CD4-positive, alpha-beta T cell treated with Interleukin-17A for 1 hour (primary cell): ENCODE measurements at regions not wholly inside any gene's neighbourhood (a gene's known extent, or its start where the extent isn't known, plus 50 kb on each side); places are given as distances from the start of the nearest gene placed in this dataset.

Source experiments
- DNase-seq: peaks from one replicate; pipeline ENCODE4 v3.0.0-alpha.2; 2020

DNA sequence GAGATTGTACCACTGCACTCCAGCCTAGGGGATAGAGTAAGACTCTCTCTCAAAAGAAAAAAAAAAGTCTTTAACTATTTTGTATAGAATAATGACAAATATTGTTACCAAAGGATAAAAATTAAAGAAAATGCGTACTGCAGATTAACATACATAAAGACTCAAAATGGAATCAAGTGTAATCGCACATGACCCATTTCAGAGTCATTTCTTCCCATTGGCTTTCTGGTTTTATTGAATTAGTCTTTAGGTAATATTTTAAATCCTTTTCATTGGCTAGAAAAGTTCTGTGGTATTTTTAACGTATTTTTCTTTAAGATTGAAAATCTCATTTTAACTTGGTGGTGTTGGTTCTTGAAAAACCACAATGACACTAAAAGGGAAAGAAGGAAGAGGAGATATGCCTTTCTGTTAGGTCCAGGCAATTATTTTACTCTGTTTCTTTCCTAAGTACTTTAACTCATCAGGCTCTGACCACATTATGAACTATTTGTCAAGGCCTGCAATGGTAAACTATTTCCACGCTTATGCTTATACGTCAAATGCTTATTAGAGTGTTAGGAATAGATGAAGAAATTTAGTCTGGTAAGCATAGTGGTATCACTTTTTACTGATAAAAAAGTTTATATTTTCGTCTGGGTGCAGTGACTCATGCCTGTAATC, 52.3 kb downstream of the PLEKHG1 start:
- DNase-seq = no peak

DNA sequence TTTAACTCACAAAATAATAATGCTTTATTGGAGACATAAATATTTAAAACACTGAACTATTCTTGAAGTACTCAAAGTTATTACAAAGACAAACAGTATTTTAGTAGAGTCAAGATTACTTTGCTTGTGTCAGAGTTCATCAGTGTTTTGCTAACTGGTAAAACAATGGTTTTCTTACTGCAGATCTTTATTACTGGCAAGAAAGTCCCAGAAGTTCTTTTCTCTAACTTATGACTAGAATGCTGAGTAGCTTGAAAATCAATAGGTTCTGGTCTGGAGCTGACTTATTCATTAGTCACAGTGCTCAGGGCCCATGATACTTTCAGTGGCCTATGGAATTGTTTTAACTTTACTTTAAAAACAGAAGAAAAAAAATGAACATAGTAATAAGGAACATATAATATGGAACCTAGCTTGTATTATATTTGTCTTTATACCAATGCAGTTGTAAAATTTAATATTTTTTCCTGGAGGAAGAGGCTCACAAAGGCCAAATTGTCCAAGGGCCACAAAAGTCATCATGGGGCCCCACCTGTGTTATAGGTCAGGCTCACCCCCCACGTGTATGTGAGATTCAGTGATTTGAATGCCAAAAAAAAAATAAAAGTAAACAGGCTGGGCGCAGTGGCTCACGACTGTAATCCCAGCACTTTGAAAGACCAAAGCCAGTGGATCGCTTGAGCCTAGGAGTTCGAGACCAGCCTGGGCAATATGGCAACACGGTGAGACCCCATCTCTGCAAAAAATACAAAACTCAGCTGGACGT, 53.3 kb downstream of the PLEKHG1 start:
- DNase-seq = no peak

DNA sequence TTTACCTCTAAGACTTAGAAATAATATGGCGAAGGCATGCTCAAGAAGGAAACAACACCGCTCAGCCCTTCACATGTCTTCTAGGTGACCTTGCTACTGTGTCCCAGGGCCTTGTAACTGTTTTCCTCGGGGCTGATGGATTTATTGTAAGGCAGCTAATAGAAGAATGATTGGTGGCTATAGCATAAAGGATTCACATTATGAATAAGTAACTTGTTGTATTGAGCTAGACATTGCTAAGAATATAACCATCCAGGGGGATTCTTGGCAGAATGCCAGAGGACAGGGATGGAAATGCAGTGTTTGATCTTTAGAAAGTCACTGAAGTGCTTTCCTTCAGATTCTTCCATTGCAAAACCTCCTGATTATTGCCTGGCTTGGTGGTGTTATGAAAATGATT, 54.9 kb downstream of the PLEKHG1 start:
- no peak for DNase-seq

DNA sequence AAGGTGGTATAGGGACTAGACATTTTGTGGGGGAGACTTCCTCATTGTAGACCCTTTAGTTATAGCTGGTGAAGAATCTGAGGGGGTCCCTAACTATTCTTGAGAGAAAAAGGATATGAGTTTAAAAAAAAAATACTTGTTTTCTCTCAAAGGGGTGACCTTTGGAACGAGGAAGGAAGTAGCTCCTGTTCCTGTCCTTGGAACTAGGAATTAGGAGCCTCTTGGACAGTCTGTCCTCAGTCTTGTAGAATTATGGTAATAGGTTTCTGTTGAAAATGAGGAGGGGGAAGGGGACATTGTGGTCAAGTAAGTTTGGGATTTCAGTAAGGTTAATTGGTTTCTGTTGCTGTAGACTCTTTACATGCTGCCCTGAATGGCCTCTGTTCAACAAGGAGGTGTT, 56.5 kb downstream of the PLEKHG1 start:
- no peak for DNase-seq

DNA sequence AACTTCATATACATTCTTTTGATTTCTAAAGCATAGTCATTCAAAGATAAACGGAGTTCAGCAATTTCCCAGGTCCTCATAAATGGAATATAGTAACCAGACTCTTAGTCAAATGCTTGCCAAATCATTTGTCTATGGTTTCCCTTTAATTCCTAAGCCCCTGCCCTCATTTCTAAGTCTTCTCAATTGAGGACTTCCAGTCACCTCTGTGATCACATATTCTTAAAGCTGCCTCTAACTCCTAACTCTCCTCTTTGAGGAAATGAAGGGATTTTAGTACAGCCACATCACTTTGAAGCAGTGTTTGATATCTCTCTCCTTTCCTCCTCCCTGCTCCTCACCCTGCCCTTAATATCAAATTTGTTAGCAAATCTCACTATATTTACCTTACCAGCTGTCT, 58.7 kb downstream of the PLEKHG1 start:
- no peak for DNase-seq

DNA sequence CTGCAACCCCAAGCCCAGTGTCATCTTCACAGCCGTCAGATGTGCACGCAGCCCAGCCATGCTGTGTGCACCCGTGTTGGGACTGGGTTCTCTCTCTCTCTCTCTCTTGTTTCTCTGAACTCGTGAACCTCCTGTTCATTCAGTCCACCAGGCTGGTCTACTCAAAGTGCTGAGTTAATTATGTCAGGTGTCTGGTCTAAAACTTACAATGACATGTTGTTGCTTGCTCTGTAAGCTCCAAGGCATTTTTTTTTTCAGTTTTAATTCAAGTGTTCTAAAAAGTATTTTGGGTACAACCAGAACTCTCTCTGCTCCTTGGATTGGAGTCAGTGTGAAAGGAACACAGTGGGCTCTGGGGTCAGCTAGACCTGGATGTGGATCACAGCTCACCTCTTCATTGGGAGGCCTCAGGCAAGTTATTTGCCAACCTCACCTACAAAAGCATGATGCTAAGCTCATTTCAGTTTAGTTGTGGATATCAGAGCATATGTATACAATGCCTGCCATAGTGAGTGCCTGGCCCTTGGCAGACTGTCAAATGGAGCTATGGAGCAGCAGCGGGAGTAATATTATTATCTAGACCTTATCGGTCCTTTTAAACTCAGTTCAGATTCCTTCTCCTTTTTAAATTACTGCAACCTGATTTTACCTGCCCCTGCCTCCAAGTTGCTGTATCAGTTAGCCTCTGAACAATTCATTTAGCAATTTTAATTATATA, 59.5 kb downstream of the PLEKHG1 start:
- DNase-seq = no peak

DNA sequence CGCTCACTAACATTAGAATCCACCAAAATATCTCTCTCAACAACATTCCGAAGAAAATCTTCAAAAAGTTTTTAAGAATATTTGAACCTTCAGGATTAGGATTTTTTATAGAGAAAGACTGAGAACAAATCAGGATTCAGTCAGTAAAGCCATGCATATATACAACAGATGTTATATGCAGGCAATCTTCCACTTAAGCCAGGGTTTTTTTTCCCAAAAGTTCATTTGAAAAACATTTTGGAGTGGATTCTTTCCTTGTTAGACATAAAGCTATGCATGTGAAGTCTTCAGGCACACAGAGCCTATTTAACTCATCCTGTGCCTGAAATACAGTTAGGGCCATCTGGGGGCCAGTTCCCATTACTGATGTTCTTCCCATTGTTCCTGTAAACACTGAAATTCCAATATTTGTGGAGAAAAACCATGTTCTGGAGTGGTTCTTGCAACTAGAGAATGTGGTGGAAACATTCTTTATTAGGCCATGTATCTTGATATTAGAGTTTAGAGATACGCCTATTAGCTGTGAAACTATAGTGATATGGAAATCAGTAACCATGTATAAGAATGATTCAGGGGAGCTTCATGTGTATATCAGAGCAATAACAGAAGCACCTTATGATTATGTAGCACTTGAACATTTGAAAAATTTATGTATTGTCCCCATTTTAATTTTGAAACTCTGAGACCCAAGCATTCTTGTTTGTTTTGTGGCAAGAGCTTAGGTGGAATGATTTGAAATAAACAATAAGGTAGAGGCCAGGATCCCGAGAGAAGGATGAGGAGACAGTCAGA, 61.7 kb downstream of the PLEKHG1 start:
- DNase-seq = no peak

DNA sequence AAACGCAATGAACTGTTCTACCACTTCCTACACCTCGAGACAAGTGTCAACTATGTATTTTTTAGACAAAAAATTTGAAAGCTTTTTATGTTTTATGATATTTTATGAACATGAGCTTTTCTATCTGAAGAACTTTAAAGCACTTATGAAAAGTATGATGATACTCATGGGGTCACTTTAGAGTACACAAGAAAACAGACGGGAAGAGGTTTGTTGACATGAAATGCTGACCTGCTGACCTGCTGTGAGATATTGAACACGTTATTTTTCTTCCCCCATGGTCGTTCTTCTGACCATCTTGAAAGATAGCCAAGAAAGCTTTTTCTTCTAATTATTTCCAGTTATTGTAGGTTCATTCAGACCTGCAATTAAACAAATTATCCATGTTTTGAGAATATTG, 63.1 kb downstream of the PLEKHG1 start:
- DNase-seq = no peak

DNA sequence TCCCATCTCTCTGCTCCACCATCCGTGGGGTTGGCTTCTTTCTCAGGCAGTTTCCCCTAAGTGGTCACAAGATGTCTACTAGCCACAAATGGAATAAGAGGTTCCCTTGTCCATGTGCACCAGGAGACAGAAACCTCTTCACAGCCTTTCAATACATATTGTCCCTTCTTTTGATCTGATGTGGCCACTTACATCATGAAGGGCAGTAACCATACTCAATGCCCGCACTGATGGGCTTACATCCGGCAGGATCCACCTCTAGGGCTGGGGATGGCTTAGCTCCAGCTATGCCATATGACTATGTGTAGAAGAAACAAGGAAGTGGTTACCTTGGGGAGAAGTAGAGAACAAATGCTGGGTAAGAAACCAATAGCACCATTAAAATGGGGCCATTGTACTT, 64.4 kb downstream of the PLEKHG1 start:
- DNase-seq = no peak

DNA sequence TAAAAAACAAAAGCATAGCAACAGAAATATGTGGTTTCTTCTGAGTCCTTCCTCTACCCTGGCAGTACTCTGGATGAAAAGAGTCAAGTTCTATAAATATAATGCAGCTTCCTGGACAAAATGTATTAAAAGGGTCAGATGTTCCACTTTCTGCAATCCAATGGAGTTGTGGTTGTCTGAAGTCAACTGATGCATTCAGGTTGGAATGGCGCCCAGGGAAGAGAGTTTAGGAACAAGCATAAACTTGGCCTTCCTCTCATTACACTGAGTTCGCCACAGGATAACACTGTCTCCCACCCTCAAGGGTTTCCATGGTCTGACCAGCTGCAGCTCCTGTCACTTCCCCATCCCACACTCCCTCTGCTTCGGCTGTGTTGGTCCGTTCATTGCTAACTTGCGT, 66.4 kb downstream of the PLEKHG1 start:
- no peak for DNase-seq

DNA sequence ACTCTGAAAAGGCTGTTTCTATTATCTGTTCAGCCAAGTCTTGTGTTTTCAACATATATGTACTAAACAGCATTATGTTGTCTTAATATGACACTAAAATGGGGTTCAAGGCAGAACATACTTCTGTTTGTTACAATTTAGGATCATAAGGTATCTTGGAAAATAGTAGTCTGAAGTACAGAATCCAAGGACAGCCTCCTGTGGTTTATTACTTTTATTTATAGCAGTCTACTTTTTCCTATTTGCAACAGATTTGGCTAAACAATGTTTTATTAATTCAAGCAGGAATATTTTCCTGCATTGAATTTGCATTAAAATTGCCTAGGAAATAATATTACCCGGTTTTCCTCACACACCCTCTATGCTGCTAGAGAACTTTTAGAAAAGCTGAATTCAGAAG, 67.7 kb downstream of the PLEKHG1 start:
- no peak for DNase-seq

DNA sequence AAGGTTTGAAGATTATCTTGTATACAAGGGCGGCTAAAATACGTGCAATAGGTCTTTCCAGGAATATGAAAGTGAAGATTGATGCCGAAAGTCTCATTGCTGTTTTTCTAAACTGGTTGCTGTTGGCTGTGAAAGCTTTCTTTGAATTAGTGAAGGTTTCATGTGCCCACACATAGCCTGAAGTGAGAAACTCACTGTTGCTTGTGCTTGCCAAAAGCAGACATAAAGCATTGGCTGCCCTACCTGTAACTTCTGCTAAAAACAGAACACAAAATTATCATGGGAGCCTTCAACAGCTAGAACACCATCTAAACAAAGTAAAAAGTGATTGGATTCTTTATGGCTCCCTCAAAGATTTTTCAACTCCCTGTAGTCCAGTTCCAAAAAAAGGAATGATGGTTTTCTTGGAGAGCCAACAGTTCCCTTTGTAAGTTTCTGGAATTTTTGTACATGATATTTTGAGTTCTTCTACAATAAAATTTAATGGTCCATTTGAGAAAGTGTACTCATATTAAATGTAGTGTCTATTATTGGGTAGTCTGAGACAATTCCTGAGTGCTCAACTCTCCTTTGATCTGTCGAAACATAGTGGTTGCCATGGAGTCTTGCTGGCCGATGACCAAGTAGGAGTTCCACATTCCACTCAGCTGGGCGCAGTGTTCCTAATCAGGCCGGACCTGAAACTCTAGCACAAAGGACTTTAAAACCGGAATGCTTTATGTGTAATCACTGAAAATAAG, 68.5 kb downstream of the PLEKHG1 start:
- no peak for DNase-seq

DNA sequence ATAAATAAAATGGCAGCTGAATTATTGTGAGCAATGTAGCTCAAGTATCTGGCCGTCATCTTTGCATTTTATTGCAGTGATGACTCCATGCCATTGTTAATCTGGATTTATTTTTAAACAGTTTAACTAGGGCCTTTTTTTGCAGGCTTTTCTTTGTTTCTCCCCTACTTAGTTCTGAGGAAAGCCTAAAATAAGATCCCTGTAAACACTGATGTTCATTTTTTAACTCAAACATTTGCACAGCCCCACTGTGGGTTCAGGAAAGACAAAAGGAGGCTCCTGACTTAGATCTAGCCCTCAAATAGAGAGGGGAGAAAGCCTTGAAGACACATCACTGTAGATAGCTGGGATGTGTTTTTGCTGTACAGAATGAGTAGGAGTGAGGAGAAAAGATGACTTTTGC, 69.2 kb downstream of the PLEKHG1 start:
- DNase-seq = no peak

DNA sequence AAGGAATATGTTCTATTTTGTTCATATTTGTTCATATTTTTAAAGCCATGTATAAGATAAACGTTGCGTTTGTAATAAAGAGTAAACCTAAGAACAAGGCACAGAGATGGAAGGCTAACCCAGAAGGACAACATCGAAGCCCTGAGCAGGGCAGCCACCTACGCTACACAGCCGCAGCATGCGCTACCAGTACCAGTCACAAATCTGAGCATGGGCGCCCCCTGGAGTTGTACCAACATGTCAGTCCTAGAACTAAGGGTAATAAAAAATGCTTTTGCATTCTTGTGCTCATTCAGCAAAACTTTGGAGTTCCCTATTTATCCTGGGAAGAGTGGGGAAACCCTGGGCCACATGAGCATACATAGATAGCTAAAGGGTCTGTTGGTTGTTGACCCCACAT, 70.6 kb downstream of the PLEKHG1 start:
- DNase-seq = no peak

DNA sequence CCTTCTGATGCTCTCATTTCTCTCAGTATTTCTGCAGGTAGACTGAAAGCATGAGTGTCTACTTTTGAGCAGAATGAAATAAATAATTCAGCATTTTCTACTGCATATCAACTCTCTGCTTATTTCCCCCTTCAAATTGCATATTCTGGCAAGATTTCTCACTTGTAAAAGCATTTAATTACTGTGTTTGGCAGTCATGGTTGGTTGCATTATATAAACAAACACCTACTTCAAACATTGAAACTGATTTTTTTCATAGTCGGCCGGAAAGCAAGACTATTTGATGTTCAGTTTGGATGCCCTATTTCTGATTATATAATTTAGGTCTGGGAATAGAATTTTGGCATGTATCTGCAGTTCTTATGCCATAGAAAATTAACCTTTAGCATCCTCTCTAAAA, 73.1 kb downstream of the PLEKHG1 start:
- no peak for DNase-seq

DNA sequence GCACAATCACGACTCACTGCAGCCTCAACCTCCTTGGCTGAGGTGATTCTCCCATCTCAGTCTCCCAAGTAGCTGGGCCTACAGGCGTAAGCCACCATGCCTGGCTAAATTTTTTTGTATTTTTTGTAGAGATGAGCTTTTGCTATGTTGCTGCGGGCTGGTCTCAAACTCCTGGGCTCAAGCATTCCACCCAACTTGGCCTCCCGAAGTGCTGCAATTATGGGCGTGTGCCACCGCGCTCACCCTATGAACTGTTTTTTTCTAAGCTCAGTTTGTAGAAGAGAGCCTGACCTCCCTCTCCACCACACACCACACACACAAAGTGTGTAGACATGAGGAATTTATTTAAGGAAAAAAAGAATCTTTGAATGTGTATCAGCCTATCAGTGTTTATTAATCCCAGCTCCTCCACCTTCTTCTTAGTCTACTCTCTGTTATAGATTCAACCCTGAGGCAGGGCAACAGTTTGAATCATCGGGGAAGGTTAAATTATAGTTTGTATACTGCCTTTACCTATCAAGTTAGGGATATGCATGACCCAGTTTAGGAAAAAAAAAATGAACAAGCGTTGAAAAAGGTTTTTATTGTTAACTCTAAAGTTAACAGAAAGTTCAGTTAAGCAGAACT, 74.1 kb downstream of the PLEKHG1 start:
- DNase-seq = no peak

DNA sequence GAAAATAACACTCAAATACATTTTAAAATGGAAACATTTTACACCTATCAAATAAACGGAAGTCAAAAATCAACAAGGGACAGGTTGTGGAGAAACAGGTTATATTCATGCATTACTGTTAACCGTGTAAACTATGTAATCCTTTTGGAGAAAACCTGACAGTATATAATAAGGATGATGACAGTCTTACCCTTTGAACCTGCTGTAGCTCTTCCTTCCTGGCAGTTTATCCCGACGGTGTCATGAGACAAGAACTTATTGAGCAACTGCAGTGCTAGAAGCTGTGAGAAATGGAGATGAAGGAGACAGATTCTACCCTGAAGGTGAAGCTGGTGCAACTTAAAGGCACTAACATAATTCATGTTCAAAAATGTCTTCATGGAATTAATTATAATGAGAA, 76.7 kb downstream of the PLEKHG1 start:
- DNase-seq = no peak

DNA sequence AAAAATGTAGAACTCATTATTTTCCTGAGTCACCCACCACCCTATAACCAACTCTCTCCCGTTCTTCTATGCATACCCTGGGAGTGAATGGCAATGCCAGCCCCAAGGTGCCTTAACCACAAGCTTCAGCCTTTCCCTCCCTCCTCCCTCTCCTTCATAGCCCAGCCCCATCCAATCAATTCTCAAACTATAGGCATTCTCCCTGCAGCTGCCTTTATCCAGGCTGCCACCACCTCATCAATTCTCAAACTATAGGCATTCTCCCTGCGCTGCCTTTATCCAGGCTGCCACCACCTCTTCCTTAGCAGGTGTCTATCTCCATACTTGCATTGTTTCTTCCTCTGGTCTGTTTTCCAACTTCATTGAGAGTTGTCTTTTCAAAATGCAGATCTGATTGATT, 77.1 kb downstream of the PLEKHG1 start:
- no peak for DNase-seq

DNA sequence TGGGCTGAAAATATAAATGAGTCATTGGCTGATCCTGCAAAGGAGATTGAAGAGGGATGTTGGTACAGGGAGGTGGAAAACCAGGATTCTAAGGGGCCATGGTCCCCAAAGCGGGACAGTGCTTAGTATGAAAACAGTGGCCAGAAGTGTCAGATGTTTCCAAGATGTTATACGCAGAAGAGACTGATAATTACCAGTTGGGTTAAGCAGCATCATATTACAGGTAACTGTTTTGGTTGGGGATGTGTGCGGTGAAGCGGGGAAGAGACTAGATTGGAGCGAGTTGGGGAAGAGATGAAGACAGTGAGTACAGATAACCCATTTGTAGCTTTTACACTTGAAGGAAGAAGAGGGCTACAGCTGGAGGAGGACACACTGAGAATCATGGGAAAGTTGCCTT, 80.8 kb downstream of the PLEKHG1 start:
- DNase-seq = no peak

DNA sequence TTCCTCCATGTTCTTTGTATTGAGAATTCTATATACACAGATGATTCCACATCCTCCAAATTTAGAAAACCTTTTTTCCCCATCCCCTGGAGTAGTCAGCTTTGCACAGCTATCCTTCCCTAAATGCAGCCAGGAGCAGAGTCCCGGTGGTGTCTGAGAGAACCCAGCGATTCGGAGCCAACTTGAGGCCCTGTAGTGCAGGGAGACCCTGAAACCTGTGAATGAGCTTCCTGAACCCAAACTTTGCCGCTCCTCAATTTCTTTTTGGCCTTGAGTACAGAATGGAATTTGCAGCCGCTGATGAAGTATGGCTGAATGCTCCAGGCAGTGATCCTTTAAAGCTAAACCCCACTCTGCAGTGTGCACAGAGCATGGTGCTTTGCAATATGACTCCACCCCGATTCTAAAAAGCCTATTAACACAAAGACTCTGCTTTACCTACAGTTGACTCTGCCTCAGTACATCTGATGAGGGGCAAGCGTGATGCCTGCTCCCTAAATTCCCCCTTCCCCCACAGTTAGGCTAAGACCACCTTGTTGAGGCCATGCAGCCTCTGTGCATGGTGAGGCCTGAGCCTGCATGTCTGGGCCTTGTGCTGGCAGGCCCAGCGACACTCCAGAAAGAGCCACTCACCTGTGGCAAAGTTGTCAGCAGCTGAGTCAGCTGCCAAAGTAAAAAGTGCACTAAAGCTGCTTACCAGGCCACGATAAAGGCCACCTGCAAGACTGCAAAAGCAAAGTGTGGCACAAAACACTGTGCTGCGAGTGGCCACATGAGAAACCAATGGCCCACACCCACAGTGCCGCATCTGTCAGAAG, 82.1 kb downstream of the PLEKHG1 start:
- no peak for DNase-seq

DNA sequence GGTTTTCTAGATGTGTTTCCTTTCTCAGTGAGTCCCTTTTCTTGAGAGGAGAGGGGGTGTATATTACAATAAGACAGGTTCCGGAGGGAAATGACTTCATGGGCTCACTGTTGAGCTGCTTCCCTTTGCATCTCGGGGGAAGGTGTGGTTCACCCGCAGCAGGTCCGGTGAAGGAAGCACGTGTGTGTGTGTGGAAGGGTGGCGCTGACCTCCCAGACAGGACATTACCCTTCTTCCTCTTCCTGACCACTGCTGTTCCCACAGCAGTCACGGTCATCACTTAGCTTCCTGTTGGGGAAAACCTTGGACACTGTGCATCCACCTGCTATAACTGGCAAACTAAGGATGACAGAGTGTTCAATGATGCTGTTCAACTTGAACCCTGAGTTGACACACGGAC, 83.6 kb downstream of the PLEKHG1 start:
- no peak for DNase-seq
